Stimulated activated memory B cell treated with anti-CD40 and anti-IgM and Interleukin-4, amounts not matched to agents 10 μg/mL and 1 μg/mL and 100 μg/mL, for 72 hours (primary cell): ENCODE measurements at regions not wholly inside any gene's neighbourhood (a gene's known extent, or its start where the extent isn't known, plus 50 kb on each side); places are given as distances from the start of the nearest gene placed in this dataset.
"Not testable (repeated sequence)": the region's sequence is repeated elsewhere in the genome, so short reads cannot be mapped to it uniquely, and the experiment has no call there.

Source experiments
- ATAC-seq: fragments of 150-1000 bp; cut with Tn5 transposase; 2 replicates; pipeline ENCODE4 v1.10.0; 2021
- H3K27ac Mint-ChIP-seq: one replicate; pipeline ENCODE4 v1.8.0; 2022; ENCODE audit warnings: mild to moderate bottlenecking, mixed read lengths
- H3K27me3 Mint-ChIP-seq: one replicate; pipeline ENCODE4 v1.8.0; 2022; ENCODE audit warnings: mixed read lengths
- H3K36me3 Mint-ChIP-seq: one replicate; pipeline ENCODE4 v1.8.0; 2022; ENCODE audit warnings: mixed read lengths
- H3K4me1 Mint-ChIP-seq: one replicate; pipeline ENCODE4 v1.8.0; 2022; ENCODE audit warnings: mixed read lengths
- H3K4me3 Mint-ChIP-seq: one replicate; pipeline ENCODE4 v1.8.0; 2022; ENCODE audit warnings: mild to moderate bottlenecking, moderate library complexity, mixed read lengths
- H3K9me3 Mint-ChIP-seq: one replicate; pipeline ENCODE4 v1.8.0; 2022; ENCODE audit warnings: mixed read lengths

- not testable (repeated sequence) for H3K4me1 Mint-ChIP-seq, H3K4me3 Mint-ChIP-seq, ATAC-seq, H3K9me3 Mint-ChIP-seq, H3K36me3 Mint-ChIP-seq, H3K27ac Mint-ChIP-seq
- H3K27me3 Mint-ChIP-seq: peaks cover 36% of the 10 kb centered on the region
These were observed 58.4 kb upstream of the CCDC90B start for GRCh38 chr11:83344521-83344920.

- no peak for ATAC-seq
- no peak overlapping the region for H3K4me3 Mint-ChIP-seq
- H3K27me3 Mint-ChIP-seq: peaks cover 3% of the 10 kb centered on the region
- H3K27ac Mint-ChIP-seq: no peak overlapping the region
- no peaks in the 10 kb centered on the region for H3K9me3 Mint-ChIP-seq
- H3K36me3 Mint-ChIP-seq: no peaks in the 10 kb centered on the region
- no peaks in the 10 kb centered on the region for H3K4me1 Mint-ChIP-seq
These were observed 50.8 kb upstream of the CCDC90B start for GRCh38 chr11:83336993-83337392.
